ENCODE measurements at regions not wholly inside any gene's neighbourhood (a gene's known extent, or its start where the extent isn't known, plus 50 kb on each side); places are given as distances from the start of the nearest gene placed in this dataset.

DNA sequence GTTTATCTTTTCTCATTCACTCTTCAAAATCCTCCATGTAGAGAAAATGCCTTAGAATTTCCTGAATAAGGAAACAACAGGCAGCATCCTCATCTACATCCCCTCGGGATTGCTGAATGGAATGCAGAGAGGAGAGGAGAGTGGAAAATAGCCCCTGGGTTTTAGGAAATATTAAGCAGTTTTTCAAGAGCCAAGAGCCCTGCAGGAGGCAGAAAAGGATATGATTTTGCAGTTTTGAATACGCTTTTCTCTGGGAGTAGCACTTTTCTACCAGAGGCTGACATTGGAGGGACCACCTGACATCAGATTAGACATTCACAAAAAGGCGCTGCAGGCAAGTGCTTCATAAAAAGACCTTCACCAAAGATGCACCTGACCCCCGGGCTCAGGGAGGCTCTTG is 362.2 kb upstream of the SFSWAP start:
- Mint-ChIP-seq H3K27ac (ENCODE audit: unreplicated experiment) (no peak overlapping the region), H3K36me3 (ENCODE audit: low read depth, unreplicated experiment) (no peaks in the 10 kb centered on the region), H3K4me1 (ENCODE audit: unreplicated experiment) (peaks cover 19% of the 10 kb centered on the region), H3K4me3 (ENCODE audit: unreplicated experiment) (no peak overlapping the region), H3K27me3 (ENCODE audit: unreplicated experiment) (peaks cover 9% of the 10 kb centered on the region), H3K9me3 (ENCODE audit: unreplicated experiment) (no peaks in the 10 kb centered on the region)
- DNase-seq (ENCODE audit: low spot score) = no peak
- TF ChIP-seq CTCF (IDR thresholded peaks at IDR 0.05; ENCODE audit: unreplicated experiment) = no peak

DNA sequence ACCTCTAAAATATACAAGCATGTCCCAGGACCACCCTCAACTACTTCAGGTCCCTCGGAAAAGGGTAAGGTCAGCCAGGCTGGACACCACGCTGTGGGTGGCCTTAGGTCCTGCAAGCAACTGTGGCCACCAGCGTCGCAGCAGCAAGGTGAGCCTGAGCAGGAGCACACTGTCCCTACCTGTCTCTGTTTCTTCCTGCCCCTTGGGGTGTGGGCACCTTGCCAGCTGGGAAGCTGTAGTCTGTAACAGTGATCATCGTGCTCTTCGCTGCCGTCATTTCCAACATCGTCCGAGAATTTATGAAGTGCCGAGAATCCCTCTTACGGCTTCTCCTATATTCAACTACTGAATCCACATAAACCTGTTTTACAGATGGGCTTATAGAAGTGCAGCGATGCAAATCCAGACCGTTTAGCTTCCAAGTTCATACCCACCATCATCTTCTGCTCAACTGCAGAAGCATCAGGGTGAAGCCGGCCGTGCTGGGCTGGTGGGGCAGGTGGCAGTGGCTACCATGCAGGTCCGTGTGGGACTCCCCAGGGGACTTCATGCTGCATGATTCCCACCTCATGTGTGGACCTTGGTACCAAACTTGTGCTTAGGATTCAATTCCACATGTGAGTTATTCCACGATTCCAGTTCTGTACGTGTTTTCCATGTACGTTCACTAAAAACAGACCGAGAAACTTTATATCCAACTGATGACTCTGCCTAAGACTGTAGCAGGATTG is 361.3 kb upstream of the SFSWAP start:
- Mint-ChIP-seq H3K9me3 (ENCODE audit: unreplicated experiment) (no peaks in the 10 kb centered on the region), H3K27me3 (ENCODE audit: unreplicated experiment) (peaks cover 9% of the 10 kb centered on the region), H3K36me3 (ENCODE audit: low read depth, unreplicated experiment) (no peaks in the 10 kb centered on the region), H3K4me1 (ENCODE audit: unreplicated experiment) (peaks cover 19% of the 10 kb centered on the region), H3K4me3 (ENCODE audit: unreplicated experiment) (no peak overlapping the region), H3K27ac (ENCODE audit: unreplicated experiment) (no peak overlapping the region)
- DNase-seq (ENCODE audit: low spot score) = no peak
- no peak for TF ChIP-seq CTCF (IDR thresholded peaks at IDR 0.05; ENCODE audit: unreplicated experiment)

DNA sequence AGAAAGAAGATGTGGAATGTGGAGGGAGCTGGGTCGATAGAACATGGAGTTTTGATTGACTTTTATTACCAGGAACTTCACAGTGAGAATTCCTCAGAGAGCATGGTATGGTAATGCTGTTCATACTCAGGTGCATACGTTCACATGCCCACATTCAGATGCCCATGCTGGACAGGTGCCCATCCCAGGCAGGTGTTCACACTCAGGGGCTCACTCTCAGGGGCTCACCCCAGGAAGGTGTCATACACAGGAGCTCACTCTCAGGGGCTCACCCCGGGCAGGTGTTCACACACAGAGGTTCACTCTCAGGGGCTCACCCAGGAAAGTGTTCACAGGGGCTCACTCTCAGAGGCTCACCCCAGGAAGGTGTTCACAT is 360.0 kb upstream of the SFSWAP start:
- Mint-ChIP-seq H3K27ac (ENCODE audit: unreplicated experiment) (no peak overlapping the region), H3K9me3 (ENCODE audit: unreplicated experiment) (no peaks in the 10 kb centered on the region), H3K4me1 (ENCODE audit: unreplicated experiment) (peaks cover 19% of the 10 kb centered on the region), H3K36me3 (ENCODE audit: low read depth, unreplicated experiment) (no peaks in the 10 kb centered on the region), H3K4me3 (ENCODE audit: unreplicated experiment) (no peak overlapping the region), H3K27me3 (ENCODE audit: unreplicated experiment) (peaks cover 9% of the 10 kb centered on the region)
- DNase-seq (ENCODE audit: low spot score) = no peak
- no peak for TF ChIP-seq CTCF (IDR thresholded peaks at IDR 0.05; ENCODE audit: unreplicated experiment)

- DNase-seq (ENCODE audit: low spot score) = no peak
- Mint-ChIP-seq H3K27ac (ENCODE audit: unreplicated experiment) (no peak overlapping the region), H3K36me3 (ENCODE audit: low read depth, unreplicated experiment) (no peaks in the 10 kb centered on the region), H3K9me3 (ENCODE audit: unreplicated experiment) (no peaks in the 10 kb centered on the region), H3K27me3 (ENCODE audit: unreplicated experiment) (peaks cover 12% of the 10 kb centered on the region), H3K4me1 (ENCODE audit: unreplicated experiment) (peaks cover 19% of the 10 kb centered on the region), H3K4me3 (ENCODE audit: unreplicated experiment) (no peak overlapping the region)
- TF ChIP-seq CTCF (IDR thresholded peaks at IDR 0.05; ENCODE audit: unreplicated experiment) = no peak
Observed at GRCh38 chr12:131351319-131352028, 359.4 kb upstream of the SFSWAP start.

- Mint-ChIP-seq H3K9me3 (ENCODE audit: unreplicated experiment) (no peaks in the 10 kb centered on the region), H3K27ac (ENCODE audit: unreplicated experiment) (no peak overlapping the region), H3K36me3 (ENCODE audit: low read depth, unreplicated experiment) (no peaks in the 10 kb centered on the region), H3K27me3 (ENCODE audit: unreplicated experiment) (peaks cover 16% of the 10 kb centered on the region), H3K4me3 (ENCODE audit: unreplicated experiment) (no peak overlapping the region), H3K4me1 (ENCODE audit: unreplicated experiment) (peaks cover 19% of the 10 kb centered on the region)
- TF ChIP-seq CTCF (IDR thresholded peaks at IDR 0.05; ENCODE audit: unreplicated experiment) = no peak
- DNase-seq (ENCODE audit: low spot score) = no peak
Observed at GRCh38 chr12:131352296-131352900, 358.5 kb upstream of the SFSWAP start.
